ENCODE measurements at regions not wholly inside any gene's neighbourhood (a gene's known extent, or its start where the extent isn't known, plus 50 kb on each side); places are given as distances from the start of the nearest gene placed in this dataset.

GRCh38 chr5:51487952-51488351, 104.7 kb downstream of the ISL1 start:
- no peak for TF ChIP-seq CTCF (IDR thresholded peaks at IDR 0.05; ENCODE audit: insufficient read depth, low read length, severe bottlenecking)
- no peaks in the 10 kb centered on the region for H3K36me3 ChIP-seq (ENCODE audit: control insufficient read depth, insufficient read depth, low read length)
- DNase-seq (ENCODE audit: low read depth), result no peak
- no peaks in the 10 kb centered on the region for H3K27me3 ChIP-seq (ENCODE audit: control insufficient read depth, insufficient read depth, low read length)
- no peak overlapping the region for H3K4me3 ChIP-seq (ENCODE audit: low read depth, low read length)
- FAIRE-seq, result no peak

GRCh38 chr5:51488803-51489642, 105.8 kb downstream of the ISL1 start:
- no peak for TF ChIP-seq CTCF (IDR thresholded peaks at IDR 0.05; ENCODE audit: insufficient read depth, low read length, severe bottlenecking)
- Histone ChIP-seq H3K4me3 (ENCODE audit: low read depth, low read length) (no peak overlapping the region), H3K36me3 (ENCODE audit: control insufficient read depth, insufficient read depth, low read length) (no peaks in the 10 kb centered on the region), H3K27me3 (ENCODE audit: control insufficient read depth, insufficient read depth, low read length) (no peaks in the 10 kb centered on the region)
- DNase-seq (ENCODE audit: low read depth) (no peak), FAIRE-seq (no peak)

- FAIRE-seq (no peak), DNase-seq (ENCODE audit: low read depth) (no peak)
- no peaks in the 10 kb centered on the region for H3K36me3 ChIP-seq (ENCODE audit: control insufficient read depth, insufficient read depth, low read length)
- TF ChIP-seq CTCF (IDR thresholded peaks at IDR 0.05; ENCODE audit: insufficient read depth, low read length, severe bottlenecking), result no peak
- H3K27me3 ChIP-seq (ENCODE audit: control insufficient read depth, insufficient read depth, low read length), result no peaks in the 10 kb centered on the region
- H3K4me3 ChIP-seq (ENCODE audit: low read depth, low read length), result no peak overlapping the region
Observed at GRCh38 chr5:51494821-51495220, 111.6 kb downstream of the ISL1 start.

- no peak overlapping the region for H3K4me3 ChIP-seq (ENCODE audit: low read depth, low read length)
- DNase-seq (ENCODE audit: low read depth) (peak; percentile 86), FAIRE-seq (no peak)
- H3K36me3 ChIP-seq (ENCODE audit: control insufficient read depth, insufficient read depth, low read length), result no peaks in the 10 kb centered on the region
- H3K27me3 ChIP-seq (ENCODE audit: control insufficient read depth, insufficient read depth, low read length), result no peaks in the 10 kb centered on the region
- no peak for TF ChIP-seq CTCF (IDR thresholded peaks at IDR 0.05; ENCODE audit: insufficient read depth, low read length, severe bottlenecking)
Observed at GRCh38 chr5:51495672-51496071, 112.4 kb downstream of the ISL1 start.

- DNase-seq (ENCODE audit: low read depth), result no peak
- Histone ChIP-seq H3K27me3 (ENCODE audit: control insufficient read depth, insufficient read depth, low read length) (no peaks in the 10 kb centered on the region), H3K4me3 (ENCODE audit: low read depth, low read length) (no peak overlapping the region), H3K36me3 (ENCODE audit: control insufficient read depth, insufficient read depth, low read length) (no peaks in the 10 kb centered on the region)
- no peak for TF ChIP-seq CTCF (IDR thresholded peaks at IDR 0.05; ENCODE audit: insufficient read depth, low read length, severe bottlenecking)
- no peak for FAIRE-seq
Observed at GRCh38 chr5:51517838-51518237, 134.6 kb downstream of the ISL1 start.

- TF ChIP-seq CTCF (IDR thresholded peaks at IDR 0.05; ENCODE audit: insufficient read depth, low read length, severe bottlenecking), result no peak
- H3K27me3 ChIP-seq (ENCODE audit: control insufficient read depth, insufficient read depth, low read length), result no peaks in the 10 kb centered on the region
- FAIRE-seq (no peak), DNase-seq (ENCODE audit: low read depth) (no peak)
- H3K36me3 ChIP-seq (ENCODE audit: control insufficient read depth, insufficient read depth, low read length), result no peaks in the 10 kb centered on the region
- H3K4me3 ChIP-seq (ENCODE audit: low read depth, low read length), result no peak overlapping the region
Observed at GRCh38 chr5:51518607-51519006, 135.4 kb downstream of the ISL1 start.

Measured in bronchial epithelial cell (primary cell).